Choroid plexus epithelial cell (primary cell): ENCODE measurements at regions not wholly inside any gene's neighbourhood (a gene's known extent, or its start where the extent isn't known, plus 50 kb on each side); places are given as distances from the start of the nearest gene placed in this dataset.

Experiments used
- DNase-seq: peaks from one replicate; pipeline ENCODE4 v3.0.0-alpha.2; 2010; ENCODE audit warnings: low read depth
- H3K4me3 ChIP-seq: 2 replicates; pipeline ENCODE4 v1.5.1; 2011; ENCODE audit warnings: low read depth, mild to moderate bottlenecking, control low read depth, low read length, moderate library complexity
- TF ChIP-seq, protein P1 (sequence below): conservative IDR thresholded peaks from 2 replicates; pipeline ENCODE4 v1.5.1; 2011; ENCODE audit warnings: low read depth, mild to moderate bottlenecking, control low read depth, inconsistent platforms, low read length, moderate library complexity

- no peak overlapping the region for H3K4me3 ChIP-seq
- no peak for DNase-seq
- TF ChIP-seq, protein P1, sequence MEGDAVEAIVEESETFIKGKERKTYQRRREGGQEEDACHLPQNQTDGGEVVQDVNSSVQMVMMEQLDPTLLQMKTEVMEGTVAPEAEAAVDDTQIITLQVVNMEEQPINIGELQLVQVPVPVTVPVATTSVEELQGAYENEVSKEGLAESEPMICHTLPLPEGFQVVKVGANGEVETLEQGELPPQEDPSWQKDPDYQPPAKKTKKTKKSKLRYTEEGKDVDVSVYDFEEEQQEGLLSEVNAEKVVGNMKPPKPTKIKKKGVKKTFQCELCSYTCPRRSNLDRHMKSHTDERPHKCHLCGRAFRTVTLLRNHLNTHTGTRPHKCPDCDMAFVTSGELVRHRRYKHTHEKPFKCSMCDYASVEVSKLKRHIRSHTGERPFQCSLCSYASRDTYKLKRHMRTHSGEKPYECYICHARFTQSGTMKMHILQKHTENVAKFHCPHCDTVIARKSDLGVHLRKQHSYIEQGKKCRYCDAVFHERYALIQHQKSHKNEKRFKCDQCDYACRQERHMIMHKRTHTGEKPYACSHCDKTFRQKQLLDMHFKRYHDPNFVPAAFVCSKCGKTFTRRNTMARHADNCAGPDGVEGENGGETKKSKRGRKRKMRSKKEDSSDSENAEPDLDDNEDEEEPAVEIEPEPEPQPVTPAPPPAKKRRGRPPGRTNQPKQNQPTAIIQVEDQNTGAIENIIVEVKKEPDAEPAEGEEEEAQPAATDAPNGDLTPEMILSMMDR: no peak
These were observed 292.7 kb upstream of the STT3B start for GRCh38 chr3:31240013-31240412.

- no peak overlapping the region for H3K4me3 ChIP-seq
These were observed 292.3 kb upstream of the STT3B start for GRCh38 chr3:31240466-31240865.

DNA sequence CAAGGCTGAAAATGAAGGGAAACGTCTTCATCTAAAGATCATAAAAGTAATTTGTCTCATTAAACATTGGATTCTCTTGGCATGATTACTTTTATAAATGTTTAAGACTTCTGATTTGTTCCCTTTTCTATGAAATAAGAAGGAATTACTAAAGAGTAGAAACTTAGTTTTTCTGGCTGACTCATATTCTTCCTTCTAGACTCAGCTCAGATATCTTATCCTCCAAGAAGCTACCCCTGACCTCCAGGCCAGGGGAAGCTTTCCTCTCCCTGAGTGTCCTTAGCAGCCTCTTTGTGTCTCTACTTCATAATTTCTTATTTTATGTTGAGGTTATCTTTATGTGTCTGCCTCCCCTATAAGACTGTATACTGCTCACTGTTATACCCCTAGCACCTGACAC lies 291.9 kb upstream of the STT3B start:
- no peak overlapping the region for H3K4me3 ChIP-seq
- DNase-seq: no peak
- TF ChIP-seq, protein P1: no peak

More at GRCh38 chr3:31240466-31240865, 292.3 kb upstream of the STT3B start:
- no peak for DNase-seq
- TF ChIP-seq, protein P1: no peak

GRCh38 chr3:31241533-31241932 lies 291.2 kb upstream of the STT3B start:
- TF ChIP-seq, protein P1: no peak
- no peak overlapping the region for H3K4me3 ChIP-seq
- no peak for DNase-seq

DNA sequence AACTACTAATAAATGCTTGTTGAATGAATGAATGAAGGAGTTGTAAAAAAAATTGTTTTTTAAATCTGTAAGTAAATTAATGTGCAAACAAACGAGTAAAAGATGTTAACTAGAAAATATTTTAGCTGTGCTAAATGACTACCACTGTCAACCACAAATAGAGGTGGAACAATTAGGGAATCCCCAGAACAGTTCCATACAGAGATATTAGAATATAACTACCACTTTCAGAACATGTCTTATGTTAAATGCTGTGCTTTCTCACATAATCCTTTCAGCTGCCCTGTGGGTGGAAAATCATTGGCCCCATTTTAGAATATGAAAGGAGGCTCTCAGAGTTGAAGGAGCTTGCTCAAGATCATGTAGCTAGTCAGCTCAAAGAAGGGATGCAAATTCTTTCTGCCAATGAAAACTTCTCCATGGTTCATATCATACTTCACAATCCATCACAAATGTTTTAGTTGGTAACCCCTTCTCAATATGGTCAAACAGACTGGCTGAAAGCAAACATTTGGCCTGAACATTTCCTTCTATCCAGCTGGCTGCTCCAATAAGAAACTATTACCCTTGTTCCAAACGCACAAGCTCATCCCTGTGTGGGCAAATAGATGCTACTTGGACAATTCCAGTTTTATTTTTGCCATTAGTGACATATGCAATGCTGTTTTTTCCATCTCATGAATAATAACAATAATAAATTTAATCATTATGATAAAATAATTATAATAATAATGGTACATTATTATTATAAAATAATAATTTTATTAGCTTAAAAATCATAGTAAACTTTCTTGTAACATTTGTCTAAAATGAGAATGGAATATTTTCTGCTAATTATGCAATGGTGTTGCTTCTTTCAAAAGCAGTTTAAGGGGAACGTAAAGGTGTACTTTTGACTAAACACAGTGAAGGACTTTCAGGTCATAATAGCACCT lies 290.4 kb upstream of the STT3B start:
- no peak overlapping the region for H3K4me3 ChIP-seq
- DNase-seq: no peak
- TF ChIP-seq, protein P1: no peak

DNA sequence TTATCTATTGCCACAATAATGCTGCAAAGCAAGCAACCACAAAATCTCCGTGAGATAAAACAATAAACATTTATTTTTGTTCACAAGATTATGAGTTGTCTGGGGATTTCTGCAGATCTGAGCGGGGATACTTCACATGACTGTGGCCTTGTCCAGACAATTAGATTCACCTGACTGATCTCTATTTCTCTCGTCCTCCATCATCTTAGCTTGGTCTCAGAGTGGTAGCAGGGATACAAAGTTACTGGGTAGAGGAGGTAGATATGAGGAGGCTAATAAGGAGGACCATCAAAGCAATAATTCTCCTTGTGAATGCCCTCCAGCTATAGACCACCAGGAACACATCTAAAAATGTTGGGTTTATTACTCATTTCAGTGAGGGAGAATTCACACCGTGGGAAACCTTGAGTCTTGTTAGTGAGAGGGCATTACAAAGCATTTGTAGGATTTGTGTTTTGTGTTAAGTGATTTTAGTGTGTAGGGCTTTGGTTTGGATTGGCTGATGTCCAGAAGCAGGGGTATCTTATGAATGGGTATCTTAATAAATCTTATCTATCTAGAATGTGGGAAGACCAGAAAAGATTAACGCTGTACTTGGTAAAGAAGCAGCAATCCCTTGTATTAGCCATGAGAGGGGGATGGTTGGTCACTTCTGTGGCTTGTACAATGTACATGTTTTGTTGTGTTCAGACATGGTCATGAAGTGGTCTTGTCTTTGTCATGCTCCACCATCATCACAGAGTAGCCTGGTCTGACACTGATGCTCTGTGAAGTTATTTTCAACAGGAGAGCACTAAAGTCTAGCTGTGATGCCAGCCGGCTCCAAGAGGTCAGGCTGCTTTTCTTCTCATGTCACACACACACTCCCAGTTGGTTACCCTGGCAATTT lies 287.6 kb upstream of the STT3B start:
- peak; percentile 59 for DNase-seq
- no peak overlapping the region for H3K4me3 ChIP-seq
- TF ChIP-seq, protein P1: peak; percentile 44
